K562 (cell line): ENCODE measurements at regions not wholly inside any gene's neighbourhood (a gene's known extent, or its start where the extent isn't known, plus 50 kb on each side); places are given as distances from the start of the nearest gene placed in this dataset.

ENCODE experiments used
- ATAC-seq: fragments of 200-7000 bp; cut with Tn5 transposase; 3 replicates; pipeline ENCODE4 v1.9.1; 2020; ENCODE audit warnings: moderate library complexity
- BruUV-seq: library from RNA; stranded (reverse); fragments of 400-500 nt; replicated peaks from 2 replicates; lab custom pipeline; 2021; lab: Mats Ljungman, UMichigan
- CTCF ChIA-PET: fragments of 300-600 bp; formaldehyde crosslinking; extraction: SDS; loops from one replicate; lab custom pipeline; 2021; ENCODE audit warnings: low intra/inter-chr PET ratio; lab: Yijun Ruan, JAX
- POLR2A ChIA-PET: fragments of 300-600, 350-650 bp; sonication (Branson Sonifier 250); formaldehyde crosslinking; extraction: SDS; loops from one replicate; lab custom pipeline; 2021; ENCODE audit warnings: antibody characterized with exemption, inconsistent platforms; lab: Yijun Ruan, JAX
- DNase-seq, 4 experiments: peaks; one replicate each; pipeline versions ENCODE4 v3.0.0 to v3.0.0-alpha.2; 2011 to 2018; ENCODE audit warnings: low spot score in 3 of 4, mixed read lengths in 3 of 4; ENCODE audit errors: extremely low read depth in 1 of 4
- FAIRE-seq: peaks from 2 replicates; lab custom pipeline; 2011; peaks lifted over from hg19 to GRCh38; lab: Jason Lieb, UNC
- H2AFZ ChIP-seq: 2 replicates; pipeline ENCODE4 v1.6.0; 2011; ENCODE audit warnings: low read depth, low read length, control low read depth, inconsistent platforms
- H3K27ac ChIP-seq: fragments of 200-600 bp; 3 replicates; pipeline ENCODE4 v1.8.0; 2011; ENCODE audit warnings: low read depth, mild to moderate bottlenecking, control low read depth, inconsistent platforms, low read length, moderate library complexity, mixed read lengths; ENCODE audit errors: extremely low read depth
- H3K27me3 ChIP-seq, 2 experiments: fragments of 300-600 bp in 1 of 2; 2 replicates in 1 of 2; 3 replicates in 1 of 2; pipeline versions ENCODE4 v1.6.0 to v1.8.0; 2011; ENCODE audit warnings: inconsistent platforms in 2 of 2, low read length in 2 of 2, mild to moderate bottlenecking in 1 of 2, mixed read lengths in 1 of 2, moderate library complexity in 1 of 2; ENCODE audit not compliant: control insufficient read depth in 2 of 2, insufficient read depth in 2 of 2
- H3K36me3 ChIP-seq: fragments of 300-600 bp; 3 replicates; pipeline ENCODE4 v1.8.0; 2011; ENCODE audit warnings: mild to moderate bottlenecking, low read length, inconsistent platforms; ENCODE audit not compliant: control insufficient read depth, insufficient read depth
- H3K4me1 ChIP-seq, 2 experiments: fragments of 200-600 bp in 1 of 2; replicated peaks in 1 of 2; 2 replicates in 1 of 2; 3 replicates in 1 of 2; pipeline versions ENCODE4 v1.5.1 to v1.8.0; 2011; ENCODE audit warnings: inconsistent platforms in 2 of 2, low read length in 2 of 2, mild to moderate bottlenecking in 1 of 2, mixed read lengths in 1 of 2, moderate library complexity in 1 of 2; ENCODE audit not compliant: control insufficient read depth in 2 of 2, insufficient read depth in 2 of 2
- H3K4me2 ChIP-seq: 2 replicates; pipeline ENCODE4 v1.6.1; 2011; ENCODE audit warnings: low read length, control low read depth, inconsistent platforms, mixed read lengths; ENCODE audit not compliant: insufficient read depth
- H3K4me3 ChIP-seq: fragments of 200-600 bp; sonication (generic), shearing (Covaris generic); 2 replicates; pipeline ENCODE4 v1.5.1; 2016; ENCODE audit warnings: control low read depth, inconsistent platforms
- H3K79me2 ChIP-seq: fragments of 200-600 bp; 3 replicates; pipeline ENCODE4 v1.8.0; 2011; ENCODE audit warnings: low read length, inconsistent platforms; ENCODE audit not compliant: control insufficient read depth, insufficient read depth
- H3K9ac ChIP-seq, 2 experiments: 2 replicates each; pipeline versions ENCODE4 v1.6.0 to v1.6.1; 2011; ENCODE audit warnings: low read depth in 2 of 2, low read length in 2 of 2, control low read depth in 1 of 2, inconsistent platforms in 1 of 2, mild to moderate bottlenecking in 1 of 2, mixed read lengths in 1 of 2; ENCODE audit not compliant: insufficient read depth in 1 of 2
- H3K9me1 ChIP-seq: one replicate; pipeline ENCODE4 v1.6.0; 2011; ENCODE audit warnings: inconsistent platforms, mild to moderate bottlenecking, low read length, moderate library complexity; ENCODE audit not compliant: control insufficient read depth, insufficient read depth
- H3K9me3 ChIP-seq: replicated peaks from 2 replicates; pipeline ENCODE4 v1.5.1; 2011; ENCODE audit warnings: low read depth, low read length, inconsistent platforms; ENCODE audit not compliant: control insufficient read depth, insufficient read depth
- H4K20me1 ChIP-seq: replicated peaks from 2 replicates; pipeline ENCODE4 v1.6.1; 2011; ENCODE audit warnings: low read length, inconsistent platforms, mixed read lengths; ENCODE audit not compliant: control insufficient read depth, insufficient read depth
- CBFA2T3 ChIP-seq: fragments of 450-650 bp; IDR thresholded peaks from 2 replicates; pipeline ENCODE4 v1.6.1; 2017
- CEBPG ChIP-seq, 3 experiments: fragments of 200-800 bp in 1 of 3; sonication (Bioruptor generic) in 1 of 3; sonication (generic) in 1 of 3; formaldehyde crosslinking in 1 of 3; IDR thresholded peaks in 2 of 3; conservative IDR thresholded peaks in 1 of 3; 2 replicates each; pipeline versions ENCODE4 v1.6.1 to v1.8.0; 2016 to 2022; ENCODE audit warnings: missing compliant biosample characterization in 2 of 3, missing genetic modification characterization in 2 of 3, mild to moderate bottlenecking in 1 of 3, missing genetic modification reagents in 1 of 3
- PCBP2 ChIP-seq: fragments of 200-400 bp; formaldehyde crosslinking; IDR thresholded peaks from 2 replicates; pipeline ENCODE4 v1.6.1; 2018; ENCODE audit warnings: low read length, low read depth, mild to moderate bottlenecking, moderate library complexity; ENCODE audit not compliant: poor library complexity, severe bottlenecking
- SIN3A ChIP-seq, 2 experiments: fragments of 150-350 bp in 1 of 2; IDR thresholded peaks; 2 replicates each; pipeline ENCODE4 v1.6.1; 2011 to 2016; ENCODE audit warnings: borderline replicate concordance in 2 of 2, low read depth in 2 of 2, low read length in 2 of 2, mild to moderate bottlenecking in 2 of 2, moderate library complexity in 2 of 2; ENCODE audit not compliant: control insufficient read depth in 1 of 2
- SREBF1 ChIP-seq: fragments of 150-350 bp; IDR thresholded peaks from 2 replicates; pipeline ENCODE4 v1.6.1; 2014; ENCODE audit warnings: antibody characterized with exemption, low read depth, low read length, borderline replicate concordance
- XRCC4 ChIP-seq: IDR thresholded peaks from one replicate; pipeline ENCODE4 v1.6.1; 2011; ENCODE audit not compliant: insufficient read depth, insufficient read length; ENCODE audit errors: extremely low read depth
- WGBS: fragments of 100-300 bp; shearing (Covaris generic); methylation state at CpG from one replicate; pipeline ENCODE4 v1.1.6; 2016; ENCODE audit warnings: low coverage, mixed read lengths; ENCODE audit not compliant: insufficient coverage; ENCODE audit errors: missing lambda C conversion rate; 5-methylcytosine and 5-hydroxymethylcytosine counted together
- in situ Hi-C: fragments of 300-500 bp; cut with MboI; formaldehyde crosslinking; loops from 4 replicates; pipeline ENCODE4 v1.15.0; 2018; ENCODE audit warnings: inconsistent platforms, mixed read lengths
- intact Hi-C: fragments of 100-400 bp; cut with micrococcal nuclease; formaldehyde crosslinking; loops from 2 replicates; pipeline ENCODE4 v1.14.2; 2022
- TF ChIP-seq, protein P1 (sequence below), 2 experiments: fragments of 450-650 bp in 1 of 2; sonication (generic) in 1 of 2; formaldehyde crosslinking in 1 of 2; IDR thresholded peaks; 2 replicates each; pipeline versions ENCODE4 v1.7.1 to v1.9.0; 2016 to 2022; ENCODE audit warnings: inconsistent platforms in 1 of 2, mild to moderate bottlenecking in 1 of 2, missing genetic modification reagents in 1 of 2

DNA sequence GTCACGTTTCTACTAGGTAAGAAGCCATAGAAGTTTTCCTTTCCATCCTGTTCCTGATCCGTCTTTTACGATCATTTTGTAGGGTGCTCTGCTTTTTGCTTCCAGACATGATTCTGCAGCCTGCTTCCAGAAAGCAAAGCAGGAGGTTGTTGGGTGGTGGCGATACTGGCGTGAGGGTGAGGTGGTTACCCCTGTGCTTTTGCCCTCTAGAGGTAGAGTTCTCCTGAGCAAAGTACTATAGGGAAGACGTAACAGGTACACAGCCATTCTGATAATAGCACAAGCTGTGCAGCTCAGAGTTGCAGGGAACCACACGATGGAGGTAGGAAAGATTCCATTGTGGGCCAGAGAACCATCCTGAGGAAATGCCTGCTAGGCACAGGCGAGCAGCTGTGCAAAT is 186.0 kb downstream of the PAH start (continued):
- TF ChIP-seq CEBPG (CRISPR knock-in tag; IDR thresholded peaks at IDR 0.05) (no peak), CEBPG (tag; conservative IDR thresholded peaks at IDR 0.05 in 1 of 2, IDR thresholded peaks at IDR 0.05 in 1 of 2) (no peak), SREBF1 (no peak), XRCC4 (no peak)

DNA sequence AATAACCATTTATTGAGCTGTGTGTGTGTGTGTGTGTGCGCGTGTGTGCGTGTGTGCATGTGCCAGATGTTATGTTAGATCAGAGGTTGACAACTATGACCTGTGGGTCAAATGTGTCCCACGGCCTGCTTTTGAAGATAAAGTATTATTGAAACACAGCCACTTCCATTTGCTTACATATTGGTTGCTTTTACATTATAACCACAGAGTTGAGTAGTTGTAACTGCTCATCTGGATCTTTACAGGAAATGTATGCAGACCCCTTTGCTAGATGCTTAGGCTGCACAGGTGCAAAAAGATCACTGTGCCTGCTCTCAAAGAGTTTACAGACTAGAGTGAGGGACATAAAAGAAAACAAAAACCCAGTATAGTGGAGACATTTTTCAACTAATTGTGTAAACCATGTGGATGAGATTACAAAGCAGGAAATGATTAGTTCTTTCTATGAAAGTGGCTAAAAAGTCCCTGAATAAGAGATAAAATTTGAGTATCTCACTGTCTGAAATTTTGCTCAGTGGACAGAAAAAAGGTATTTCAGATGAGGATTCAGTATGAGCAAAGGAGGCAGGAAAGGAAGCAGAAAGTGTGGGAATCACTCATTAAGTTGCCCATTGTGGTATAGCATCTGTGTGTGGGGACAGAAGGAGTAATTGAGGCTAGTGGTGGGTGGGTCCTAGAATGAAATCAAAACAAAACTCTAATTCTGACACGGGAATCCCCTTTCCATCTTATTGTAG is 188.4 kb downstream of the PAH start:
- ATAC-seq, result no peak
- Histone ChIP-seq H3K4me2 (no peak overlapping the region), H3K9me1 (no peaks in the 10 kb centered on the region), H3K4me3 (no peak overlapping the region), H3K79me2 (no peaks in the 10 kb centered on the region), H2AFZ (no peak overlapping the region), H3K9me3 (no peaks in the 10 kb centered on the region), H3K4me1 (no peaks in the 10 kb centered on the region), H3K27ac (no peak overlapping the region), H3K27me3 (no peaks in the 10 kb centered on the region), H4K20me1 (no peaks in the 10 kb centered on the region), H3K36me3 (no peaks in the 10 kb centered on the region), H3K9ac (no peak overlapping the region)
- no peak for FAIRE-seq
- ChIA-PET CTCF (no interaction called here), POLR2A (no interaction called here)
- DNase-seq, result no peak
- intact Hi-C loops, result no loop called here
- 17% methylated on average over 5 of the region's 5 CpGs for WGBS
- in situ Hi-C loops, result no loop called here
- no TSS peak for BruUV-seq
- TF ChIP-seq PCBP2 (no peak), CBFA2T3 (peak; percentile 8; the same call in 1 of the 2 replicates), SIN3A (IDR thresholded peaks at IDR 0.05; ENCODE audit: borderline replicate concordance in 2 of 2, control insufficient read depth in 1 of 2, low read depth in 2 of 2, low read length in 2 of 2) (no peak)
- TF ChIP-seq, protein P1, sequence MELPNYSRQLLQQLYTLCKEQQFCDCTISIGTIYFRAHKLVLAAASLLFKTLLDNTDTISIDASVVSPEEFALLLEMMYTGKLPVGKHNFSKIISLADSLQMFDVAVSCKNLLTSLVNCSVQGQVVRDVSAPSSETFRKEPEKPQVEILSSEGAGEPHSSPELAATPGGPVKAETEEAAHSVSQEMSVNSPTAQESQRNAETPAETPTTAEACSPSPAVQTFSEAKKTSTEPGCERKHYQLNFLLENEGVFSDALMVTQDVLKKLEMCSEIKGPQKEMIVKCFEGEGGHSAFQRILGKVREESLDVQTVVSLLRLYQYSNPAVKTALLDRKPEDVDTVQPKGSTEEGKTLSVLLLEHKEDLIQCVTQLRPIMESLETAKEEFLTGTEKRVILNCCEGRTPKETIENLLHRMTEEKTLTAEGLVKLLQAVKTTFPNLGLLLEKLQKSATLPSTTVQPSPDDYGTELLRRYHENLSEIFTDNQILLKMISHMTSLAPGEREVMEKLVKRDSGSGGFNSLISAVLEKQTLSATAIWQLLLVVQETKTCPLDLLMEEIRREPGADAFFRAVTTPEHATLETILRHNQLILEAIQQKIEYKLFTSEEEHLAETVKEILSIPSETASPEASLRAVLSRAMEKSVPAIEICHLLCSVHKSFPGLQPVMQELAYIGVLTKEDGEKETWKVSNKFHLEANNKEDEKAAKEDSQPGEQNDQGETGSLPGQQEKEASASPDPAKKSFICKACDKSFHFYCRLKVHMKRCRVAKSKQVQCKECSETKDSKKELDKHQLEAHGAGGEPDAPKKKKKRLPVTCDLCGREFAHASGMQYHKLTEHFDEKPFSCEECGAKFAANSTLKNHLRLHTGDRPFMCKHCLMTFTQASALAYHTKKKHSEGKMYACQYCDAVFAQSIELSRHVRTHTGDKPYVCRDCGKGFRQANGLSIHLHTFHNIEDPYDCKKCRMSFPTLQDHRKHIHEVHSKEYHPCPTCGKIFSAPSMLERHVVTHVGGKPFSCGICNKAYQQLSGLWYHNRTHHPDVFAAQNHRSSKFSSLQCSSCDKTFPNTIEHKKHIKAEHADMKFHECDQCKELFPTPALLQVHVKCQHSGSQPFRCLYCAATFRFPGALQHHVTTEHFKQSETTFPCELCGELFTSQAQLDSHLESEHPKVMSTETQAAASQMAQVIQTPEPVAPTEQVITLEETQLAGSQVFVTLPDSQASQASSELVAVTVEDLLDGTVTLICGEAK (IDR thresholded peaks at IDR 0.05), result peak; percentile 52
- TF ChIP-seq, protein P1 (CRISPR knock-in tag; IDR thresholded peaks at IDR 0.05), result no peak
